ENCODE measurements at regions not wholly inside any gene's neighbourhood (a gene's known extent, or its start where the extent isn't known, plus 50 kb on each side); places are given as distances from the start of the nearest gene placed in this dataset.

GRCh38 chr10:129277841-129278240 is 189.2 kb upstream of the MGMT start:
- H3K27me3 ChIP-seq (ENCODE audit: control insufficient read depth in 2 of 2, insufficient read depth in 2 of 2, low read length in 2 of 2) = no peaks in the 10 kb centered on the region
- ChIA-PET POLR2A (no interaction called here), CTCF (no interaction called here)
- no peak for TF ChIP-seq FOS (IDR thresholded peaks at IDR 0.05; ENCODE audit: borderline replicate concordance, insufficient read depth, low read length)
- TF ChIP-seq EZH2 (IDR thresholded peaks at IDR 0.05; ENCODE audit: borderline replicate concordance, low read depth, low read length, severe bottlenecking) = no peak
- no peak for TF ChIP-seq MYC (IDR thresholded peaks at IDR 0.05; ENCODE audit: low read depth, low read length)
- no peak for TF ChIP-seq POLR2AphosphoS5 (IDR thresholded peaks at IDR 0.05; ENCODE audit: insufficient read depth, low read depth, low read length)
- no peaks in the 10 kb centered on the region for H3K79me2 ChIP-seq (ENCODE audit: control insufficient read depth, insufficient read depth, low read length)
- H3K9ac ChIP-seq (replicated peaks; ENCODE audit: extremely low read depth, insufficient read depth, low read length) = no peak overlapping the region
- no peak overlapping the region for H3K4me2 ChIP-seq (ENCODE audit: insufficient read depth, low read length)
- no peaks in the 10 kb centered on the region for H4K20me1 ChIP-seq (replicated peaks; ENCODE audit: control insufficient read depth, extremely low read depth, insufficient read depth, low read length)
- no TSS peak for BruUV-seq (replicated peaks)
- no peaks in the 10 kb centered on the region for H3K9me1 ChIP-seq (replicated peaks; ENCODE audit: control insufficient read depth, extremely low read depth, insufficient read depth, low read length)
- no peak overlapping the region for H2AFZ ChIP-seq (ENCODE audit: low read depth, low read length)
- no peaks in the 10 kb centered on the region for H3K9me3 ChIP-seq (replicated peaks; ENCODE audit: control insufficient read depth, insufficient read depth, low read length)
- intact Hi-C loops (cut with micrococcal nuclease) = no loop called here
- dilution Hi-C loops (cut with MboI; ENCODE audit: extremely low pct_ligation_motif_present, low sequenced_read_pairs) = no loop called here
- H3K4me3 ChIP-seq (replicated peaks in 1 of 3; ENCODE audit: insufficient read depth in 1 of 3, low read depth in 1 of 3, low read length in 3 of 3) = no peak overlapping the region
- FAIRE-seq = no peak
- H3K36me3 ChIP-seq (ENCODE audit: control insufficient read depth in 2 of 2, extremely low read depth in 1 of 2, insufficient read depth in 2 of 2, low read length in 2 of 2) = no peaks in the 10 kb centered on the region
- H3K27ac ChIP-seq (ENCODE audit: insufficient read depth, low read depth, low read length) = no peak overlapping the region
- no peaks in the 10 kb centered on the region for H3K4me1 ChIP-seq (ENCODE audit: control insufficient read depth, extremely low read depth, insufficient read depth, low read length)
- DNase-seq (ENCODE audit: low read depth, low spot score) = no peak

GRCh38 chr10:129278686-129279085 is 188.4 kb upstream of the MGMT start:
- Histone ChIP-seq H3K4me2 (ENCODE audit: insufficient read depth, low read length) (no peak overlapping the region), H3K27ac (ENCODE audit: insufficient read depth, low read depth, low read length) (no peak overlapping the region), H4K20me1 (replicated peaks; ENCODE audit: control insufficient read depth, extremely low read depth, insufficient read depth, low read length) (no peaks in the 10 kb centered on the region), H3K9me3 (replicated peaks; ENCODE audit: control insufficient read depth, insufficient read depth, low read length) (no peaks in the 10 kb centered on the region), H2AFZ (ENCODE audit: low read depth, low read length) (no peak overlapping the region), H3K4me3 (replicated peaks in 1 of 3; ENCODE audit: insufficient read depth in 1 of 3, low read depth in 1 of 3, low read length in 3 of 3) (no peak overlapping the region), H3K4me1 (ENCODE audit: control insufficient read depth, extremely low read depth, insufficient read depth, low read length) (no peaks in the 10 kb centered on the region), H3K9me1 (replicated peaks; ENCODE audit: control insufficient read depth, extremely low read depth, insufficient read depth, low read length) (no peaks in the 10 kb centered on the region), H3K27me3 (ENCODE audit: control insufficient read depth in 2 of 2, insufficient read depth in 2 of 2, low read length in 2 of 2) (no peaks in the 10 kb centered on the region), H3K79me2 (ENCODE audit: control insufficient read depth, insufficient read depth, low read length) (no peaks in the 10 kb centered on the region), H3K36me3 (ENCODE audit: control insufficient read depth in 2 of 2, extremely low read depth in 1 of 2, insufficient read depth in 2 of 2, low read length in 2 of 2) (no peaks in the 10 kb centered on the region), H3K9ac (replicated peaks; ENCODE audit: extremely low read depth, insufficient read depth, low read length) (no peak overlapping the region)
- FAIRE-seq (no peak), DNase-seq (ENCODE audit: low read depth, low spot score) (no peak)
- dilution Hi-C loops (cut with MboI; ENCODE audit: extremely low pct_ligation_motif_present, low sequenced_read_pairs) (no loop called here), intact Hi-C loops (cut with micrococcal nuclease) (no loop called here)
- CTCF ChIA-PET = no interaction called here
- POLR2A ChIA-PET = no interaction called here
- TF ChIP-seq POLR2AphosphoS5 (IDR thresholded peaks at IDR 0.05; ENCODE audit: insufficient read depth, low read depth, low read length) (no peak), FOS (IDR thresholded peaks at IDR 0.05; ENCODE audit: borderline replicate concordance, insufficient read depth, low read length) (no peak), CTCF (IDR thresholded peaks at IDR 0.05; ENCODE audit: extremely low read depth in 1 of 2, insufficient read depth in 1 of 2, low read depth in 1 of 2, low read length in 2 of 2) (no peak), GATA2 (IDR thresholded peaks at IDR 0.05; ENCODE audit: insufficient read depth, insufficient read length, low read depth, low read length) (no peak)
- BruUV-seq (replicated peaks) = no TSS peak
